Neural progenitor cell (in vitro differentiated cells): ENCODE measurements at regions not wholly inside any gene's neighbourhood (a gene's known extent, or its start where the extent isn't known, plus 50 kb on each side); places are given as distances from the start of the nearest gene placed in this dataset.

Experiments
- DNase-seq: peaks from one replicate; pipeline ENCODE4 v3.0.0-alpha.2; 2016; ENCODE audit warnings: low spot score
- H2AFZ ChIP-seq: fragments of 200-600 bp; sonication (generic); replicated peaks from 2 replicates; pipeline ENCODE4 v1.6.1; 2016; ENCODE audit warnings: antibody characterized with exemption
- H3F3A ChIP-seq: fragments of 200-600 bp; sonication (generic); 2 replicates; pipeline ENCODE4 v1.6.1; 2016; ENCODE audit warnings: antibody characterized with exemption, low read depth
- H3K27ac ChIP-seq: fragments of 200-600 bp; sonication (generic); 2 replicates; pipeline ENCODE4 v1.5.1; 2016; ENCODE audit warnings: mild to moderate bottlenecking
- H3K27me3 ChIP-seq: fragments of 200-600 bp; sonication (generic); 2 replicates; pipeline ENCODE4 v1.6.1; 2016; ENCODE audit warnings: mild to moderate bottlenecking, moderate library complexity
- H3K36me3 ChIP-seq: fragments of 200-600 bp; sonication (generic); 2 replicates; pipeline ENCODE4 v1.5.1; 2016
- H3K4me1 ChIP-seq: fragments of 200-600 bp; sonication (generic); 2 replicates; pipeline ENCODE4 v1.6.1; 2016; ENCODE audit warnings: mixed run types
- H3K4me2 ChIP-seq: fragments of 200-600 bp; sonication (generic); 2 replicates; pipeline ENCODE4 v1.6.1; 2016
- H3K4me3 ChIP-seq: fragments of 200-600 bp; sonication (generic); 2 replicates; pipeline ENCODE4 v1.5.1; 2016
- H3K79me2 ChIP-seq: fragments of 200-600 bp; sonication (generic); 2 replicates; pipeline ENCODE4 v1.6.1; 2016; ENCODE audit warnings: low read depth
- H3K9ac ChIP-seq: fragments of 200-600 bp; sonication (generic); 2 replicates; pipeline ENCODE4 v1.6.1; 2016
- H3K9me3 ChIP-seq: fragments of 200-600 bp; sonication (generic); 2 replicates; pipeline ENCODE4 v1.5.1; 2016; ENCODE audit warnings: low read depth
- H4K20me1 ChIP-seq: fragments of 200-600 bp; sonication (generic); 2 replicates; pipeline ENCODE4 v1.6.1; 2016; ENCODE audit warnings: low read depth
- H3K27ac Mint-ChIP-seq: 3 replicates; pipeline ENCODE4 v1.8.0; 2021; ENCODE audit warnings: mixed read lengths
- H3K27me3 Mint-ChIP-seq: 2 replicates; pipeline ENCODE4 v1.8.0; 2022; ENCODE audit warnings: low read depth, mild to moderate bottlenecking, inconsistent platforms, moderate library complexity, mixed read lengths; ENCODE audit not compliant: insufficient read depth
- H3K36me3 Mint-ChIP-seq: 3 replicates; pipeline ENCODE4 v1.8.0; 2021; ENCODE audit warnings: mixed read lengths
- H3K4me1 Mint-ChIP-seq: 3 replicates; pipeline ENCODE4 v1.8.0; 2021; ENCODE audit warnings: mixed read lengths
- H3K4me3 Mint-ChIP-seq: 3 replicates; pipeline ENCODE4 v1.8.0; 2021; ENCODE audit warnings: mild to moderate bottlenecking, moderate library complexity, mixed read lengths
- H3K9me3 Mint-ChIP-seq: 3 replicates; pipeline ENCODE4 v1.8.0; 2020; ENCODE audit warnings: mixed read lengths
- CTCF ChIP-seq: fragments of 200-600 bp; sonication (generic); IDR thresholded peaks from 2 replicates; pipeline ENCODE4 v1.5.1; 2017; ENCODE audit warnings: antibody characterized with exemption, mild to moderate bottlenecking
- EZH2 ChIP-seq: fragments of 200-600 bp; sonication (generic); IDR thresholded peaks from 2 replicates; pipeline ENCODE4 v1.6.1; 2017; ENCODE audit warnings: antibody characterized with exemption, mild to moderate bottlenecking, moderate library complexity
- EZH2phosphoT487 ChIP-seq: fragments of 200-600 bp; sonication (generic); IDR thresholded peaks from 2 replicates; pipeline ENCODE4 v1.6.1; 2017; ENCODE audit warnings: antibody characterized with exemption

GRCh38 chr5:2995667-2996066 lies 244.2 kb upstream of the IRX2 start:
- Mint-ChIP-seq H3K4me3 (no peak overlapping the region), H3K9me3 (no peaks in the 10 kb centered on the region), H3K4me1 (peaks cover 26% of the 10 kb centered on the region), H3K27ac (no peak overlapping the region), H3K27me3 (peaks cover 3% of the 10 kb centered on the region), H3K36me3 (no peaks in the 10 kb centered on the region)
- Histone ChIP-seq H3K79me2 (no peaks in the 10 kb centered on the region), H2AFZ (no peak overlapping the region), H3K27me3 (no peaks in the 10 kb centered on the region), H3F3A (no peaks in the 10 kb centered on the region), H3K9ac (no peak overlapping the region), H3K9me3 (no peaks in the 10 kb centered on the region), H3K27ac (no peak overlapping the region), H4K20me1 (no peaks in the 10 kb centered on the region), H3K4me1 (peaks cover 9% of the 10 kb centered on the region), H3K4me2 (no peak overlapping the region), H3K36me3 (no peaks in the 10 kb centered on the region), H3K4me3 (no peak overlapping the region)
- no peak for TF ChIP-seq EZH2phosphoT487
- no peak for TF ChIP-seq CTCF
- no peak for TF ChIP-seq EZH2
- DNase-seq: no peak

- Histone ChIP-seq H4K20me1 (no peaks in the 10 kb centered on the region), H3K36me3 (no peaks in the 10 kb centered on the region), H3K79me2 (no peaks in the 10 kb centered on the region), H3K4me3 (no peak overlapping the region), H3K4me1 (peaks cover 9% of the 10 kb centered on the region), H3K27ac (no peak overlapping the region), H3K27me3 (no peaks in the 10 kb centered on the region), H3K9me3 (no peaks in the 10 kb centered on the region), H2AFZ (no peak overlapping the region), H3K9ac (no peak overlapping the region), H3F3A (no peaks in the 10 kb centered on the region), H3K4me2 (no peak overlapping the region)
- DNase-seq: no peak
- Mint-ChIP-seq H3K4me3 (no peak overlapping the region), H3K36me3 (no peaks in the 10 kb centered on the region), H3K9me3 (no peaks in the 10 kb centered on the region), H3K4me1 (peaks cover 29% of the 10 kb centered on the region), H3K27ac (no peak overlapping the region), H3K27me3 (peaks cover 3% of the 10 kb centered on the region)
- no peak for TF ChIP-seq EZH2
- TF ChIP-seq EZH2phosphoT487: no peak
- TF ChIP-seq CTCF: no peak
Observed at GRCh38 chr5:2995035-2995434, 243.6 kb upstream of the IRX2 start.

- Mint-ChIP-seq H3K36me3 (no peaks in the 10 kb centered on the region), H3K4me3 (no peak overlapping the region), H3K27me3 (peaks cover 5% of the 10 kb centered on the region), H3K27ac (no peak overlapping the region), H3K9me3 (no peaks in the 10 kb centered on the region), H3K4me1 (peaks cover 27% of the 10 kb centered on the region)
- no peak overlapping the region for H3K4me3 ChIP-seq
- H3K27me3 ChIP-seq: no peaks in the 10 kb centered on the region
- H2AFZ ChIP-seq: no peak overlapping the region
- no peaks in the 10 kb centered on the region for H3K9me3 ChIP-seq
- DNase-seq: no peak
- H3K36me3 ChIP-seq: no peaks in the 10 kb centered on the region
- H3F3A ChIP-seq: no peaks in the 10 kb centered on the region
- no peak for TF ChIP-seq CTCF
- no peak for TF ChIP-seq EZH2phosphoT487
- TF ChIP-seq EZH2: no peak
- no peak overlapping the region for H3K9ac ChIP-seq
- H3K4me2 ChIP-seq: no peak overlapping the region
- H3K79me2 ChIP-seq: no peaks in the 10 kb centered on the region
- H3K27ac ChIP-seq: no peak overlapping the region
- H4K20me1 ChIP-seq: no peaks in the 10 kb centered on the region
- peaks cover 7% of the 10 kb centered on the region for H3K4me1 ChIP-seq
Observed at GRCh38 chr5:2993771-2994170, 242.3 kb upstream of the IRX2 start.

- Histone ChIP-seq H3K4me2 (no peak overlapping the region), H3K9ac (no peak overlapping the region), H3F3A (no peaks in the 10 kb centered on the region), H3K4me3 (no peak overlapping the region), H3K9me3 (no peaks in the 10 kb centered on the region), H3K4me1 (peaks cover 2% of the 10 kb centered on the region), H2AFZ (no peak overlapping the region), H4K20me1 (no peaks in the 10 kb centered on the region), H3K27ac (no peak overlapping the region), H3K27me3 (no peaks in the 10 kb centered on the region), H3K79me2 (no peaks in the 10 kb centered on the region), H3K36me3 (no peaks in the 10 kb centered on the region)
- Mint-ChIP-seq H3K27me3 (peaks cover 5% of the 10 kb centered on the region), H3K4me3 (no peak overlapping the region), H3K36me3 (no peaks in the 10 kb centered on the region), H3K27ac (peak overlapping the region; percentile 37), H3K4me1 (peaks cover 22% of the 10 kb centered on the region), H3K9me3 (no peaks in the 10 kb centered on the region)
- TF ChIP-seq EZH2 (no peak), CTCF (no peak), EZH2phosphoT487 (no peak)
- DNase-seq: no peak
Observed at GRCh38 chr5:2993301-2993700, 241.8 kb upstream of the IRX2 start.
